CD14-positive monocyte (primary cell): ENCODE measurements at regions not wholly inside any gene's neighbourhood (a gene's known extent, or its start where the extent isn't known, plus 50 kb on each side); places are given as distances from the start of the nearest gene placed in this dataset.
A peak's percentile ranks its signal among the peaks of the same experiment; 100 is the strongest.

Experiments used
- DNase-seq, 3 donors: peaks; one replicate each; pipeline ENCODE4 v3.0.0-alpha.2; 2011 to 2022
- H2AFZ ChIP-seq: 2 replicates; pipeline ENCODE4 v1.6.0; 2012; ENCODE audit warnings: mild to moderate bottlenecking, low read depth, low read length, inconsistent platforms; ENCODE audit not compliant: insufficient read depth, poor library complexity, severe bottlenecking
- H3K27ac ChIP-seq, 2 donors: 1 replicate in 1 of 2; 2 replicates in 1 of 2; pipeline ENCODE4 v1.5.1; 2012 to 2013; ENCODE audit warnings: low read length in 2 of 2, control low read depth in 1 of 2, inconsistent platforms in 1 of 2, low read depth in 1 of 2, mild to moderate bottlenecking in 1 of 2
- H3K27me3 ChIP-seq, 2 donors: one replicate each; pipeline versions ENCODE4 v1.6.0 to v1.6.1; 2011 to 2013; ENCODE audit warnings: low read length in 2 of 2; ENCODE audit not compliant: control insufficient read depth in 2 of 2, insufficient read depth in 2 of 2
- H3K36me3 ChIP-seq, 2 donors: replicated peaks in 1 of 2; 1 replicate in 1 of 2; 2 replicates in 1 of 2; pipeline versions ENCODE4 v1.5.1 to v1.6.1; 2012 to 2013; ENCODE audit warnings: low read length in 2 of 2, control low read depth in 1 of 2, inconsistent platforms in 1 of 2, mild to moderate bottlenecking in 1 of 2; ENCODE audit not compliant: insufficient read depth in 2 of 2, control insufficient read depth in 1 of 2
- H3K4me1 ChIP-seq, 2 donors: 1 replicate in 1 of 2; 2 replicates in 1 of 2; pipeline versions ENCODE4 v1.5.1 to v1.6.1; 2012 to 2013; ENCODE audit warnings: low read length in 2 of 2, control low read depth in 1 of 2, inconsistent platforms in 1 of 2, mild to moderate bottlenecking in 1 of 2, moderate library complexity in 1 of 2; ENCODE audit not compliant: insufficient read depth in 2 of 2, control insufficient read depth in 1 of 2
- H3K4me2 ChIP-seq: replicated peaks from 2 replicates; pipeline ENCODE3; 2012; ENCODE audit warnings: low read length, moderate library complexity, mild to moderate bottlenecking; ENCODE audit not compliant: poor library complexity, severe bottlenecking; ENCODE audit errors: extremely low read depth
- H3K4me3 ChIP-seq, 3 experiments: fragments of 200-600 bp in 1 of 3; sonication (generic) in 1 of 3; replicated peaks in 1 of 3; 1 replicate in 2 of 3; 2 replicates in 1 of 3; pipeline ENCODE4 v1.5.1; 2011 to 2013; ENCODE audit warnings: low read length in 3 of 3, mild to moderate bottlenecking in 3 of 3, control low read depth in 2 of 3, low read depth in 2 of 3, inconsistent platforms in 1 of 3, moderate library complexity in 1 of 3
- H3K79me2 ChIP-seq: 2 replicates; pipeline ENCODE4 v1.6.0; 2012; ENCODE audit warnings: mild to moderate bottlenecking, control low read depth, inconsistent platforms, low read length, moderate library complexity; ENCODE audit not compliant: insufficient read depth
- H3K9ac ChIP-seq: 2 replicates; pipeline ENCODE4 v1.6.0; 2017; ENCODE audit warnings: low read length, mild to moderate bottlenecking; ENCODE audit not compliant: insufficient read depth, poor library complexity, severe bottlenecking
- H3K9me3 ChIP-seq, 2 donors: replicated peaks in 1 of 2; 1 replicate in 1 of 2; 2 replicates in 1 of 2; pipeline versions ENCODE4 v1.5.1 to v1.6.1; 2012 to 2013; ENCODE audit warnings: low read length in 2 of 2, control low read depth in 1 of 2; ENCODE audit not compliant: control insufficient read depth in 1 of 2, insufficient read depth in 1 of 2
- H4K20me1 ChIP-seq: 2 replicates; pipeline ENCODE4 v1.6.0; 2012; ENCODE audit warnings: mild to moderate bottlenecking, low read length, control low read depth, moderate library complexity; ENCODE audit not compliant: insufficient read depth
- H3K27ac Mint-ChIP-seq, 7 donors: one replicate each; pipeline ENCODE4 v1.8.0; 2020; ENCODE audit warnings: mild to moderate bottlenecking in 7 of 7, mixed read lengths in 7 of 7, moderate library complexity in 6 of 7, inconsistent platforms in 2 of 7
- H3K27me3 Mint-ChIP-seq, 3 donors: one replicate each; pipeline ENCODE4 v1.8.0; 2021 to 2022; ENCODE audit warnings: low read depth in 3 of 3, mild to moderate bottlenecking in 3 of 3, mixed read lengths in 3 of 3, moderate library complexity in 3 of 3, inconsistent platforms in 1 of 3
- H3K36me3 Mint-ChIP-seq, 2 donors: one replicate each; pipeline ENCODE4 v1.8.0; 2020; ENCODE audit warnings: mixed read lengths in 2 of 2, inconsistent platforms in 1 of 2, mild to moderate bottlenecking in 1 of 2
- H3K4me1 Mint-ChIP-seq: one replicate; pipeline ENCODE4 v1.8.0; 2020; ENCODE audit warnings: mild to moderate bottlenecking, mixed read lengths
- H3K4me3 Mint-ChIP-seq, 2 donors: one replicate each; pipeline ENCODE4 v1.8.0; 2020; ENCODE audit warnings: mild to moderate bottlenecking in 2 of 2, mixed read lengths in 2 of 2, moderate library complexity in 1 of 2
- H3K9me3 Mint-ChIP-seq, 7 donors: one replicate each; pipeline ENCODE4 v1.8.0; 2020 to 2022; ENCODE audit warnings: mixed read lengths in 7 of 7, mild to moderate bottlenecking in 6 of 7, moderate library complexity in 6 of 7, inconsistent platforms in 2 of 7
- CTCF ChIP-seq: fragments of 200-600 bp; IDR thresholded peaks from one replicate; pipeline ENCODE4 v1.8.0; 2022; ENCODE audit warnings: antibody characterized with exemption, mild to moderate bottlenecking
- WGBS: methylation state at CpG from one replicate; pipeline ENCODE4 v1.1.5; 2013; ENCODE audit warnings: missing lambda C conversion rate; ENCODE audit not compliant: insufficient coverage; 5-methylcytosine and 5-hydroxymethylcytosine counted together
- intact Hi-C, 2 donors: fragments of 100-400 bp; cut with micrococcal nuclease; formaldehyde crosslinking; loops; one replicate each; pipeline versions ENCODE4 v1.15.0 to v1.15.1; 2023

GRCh38 chr7:67619175-67619574, 622.5 kb downstream of the TYW1 start:
- no peaks in the 10 kb centered on the region for H3K27me3 ChIP-seq
- Mint-ChIP-seq H3K36me3 (no peaks in the 10 kb centered on the region), H3K27me3 (peaks cover 9 to 19% (median 11%) of the 10 kb centered on the region in 3 donors), H3K4me3 (peak overlapping the region in 1 of 2 donors; percentile 29), H3K4me1 (no peaks in the 10 kb centered on the region), H3K9me3 (peaks cover 0 to 2% (median 0%) of the 10 kb centered on the region in 7 donors), H3K27ac (no peak overlapping the region)
- no peaks in the 10 kb centered on the region for H3K9me3 ChIP-seq
- no peak overlapping the region for H2AFZ ChIP-seq
- 17% methylated on average over 7 of the region's 11 CpGs for WGBS
- TF ChIP-seq CTCF: no peak
- DNase-seq: no peak
- H3K4me2 ChIP-seq: no peak overlapping the region
- no peaks in the 10 kb centered on the region for H3K36me3 ChIP-seq
- intact Hi-C loops: no loop called here
- no peaks in the 10 kb centered on the region for H4K20me1 ChIP-seq
- no peaks in the 10 kb centered on the region for H3K4me1 ChIP-seq
- no peak overlapping the region for H3K4me3 ChIP-seq
- no peaks in the 10 kb centered on the region for H3K79me2 ChIP-seq
- no peak overlapping the region for H3K9ac ChIP-seq
- H3K27ac ChIP-seq: no peak overlapping the region

- H3K9ac ChIP-seq: no peak overlapping the region
- H3K4me1 ChIP-seq: no peaks in the 10 kb centered on the region
- H3K9me3 ChIP-seq: no peaks in the 10 kb centered on the region
- peaks cover 0 to 2% (median 0%) of the 10 kb centered on the region in 7 donors for H3K9me3 Mint-ChIP-seq
- H3K27ac ChIP-seq: no peak overlapping the region
- H2AFZ ChIP-seq: no peak overlapping the region
- peaks cover 4 to 19% (median 11%) of the 10 kb centered on the region in 3 donors for H3K27me3 Mint-ChIP-seq
- 98% methylated on average over 6 of the region's 12 CpGs for WGBS
- TF ChIP-seq CTCF: no peak
- no peaks in the 10 kb centered on the region for H4K20me1 ChIP-seq
- no peaks in the 10 kb centered on the region for H3K36me3 Mint-ChIP-seq
- intact Hi-C loops: no loop called here
- H3K4me3 ChIP-seq: no peak overlapping the region
- H3K79me2 ChIP-seq: no peaks in the 10 kb centered on the region
- no peak for DNase-seq
- H3K4me3 Mint-ChIP-seq: no peak overlapping the region
- H3K27me3 ChIP-seq: no peaks in the 10 kb centered on the region
- H3K4me1 Mint-ChIP-seq: no peaks in the 10 kb centered on the region
- no peaks in the 10 kb centered on the region for H3K36me3 ChIP-seq
- no peak overlapping the region for H3K4me2 ChIP-seq
- no peak overlapping the region for H3K27ac Mint-ChIP-seq
These were observed 623.7 kb downstream of the TYW1 start for GRCh38 chr7:67620216-67620933.
